Spleen (tissue), 7 donors: ENCODE measurements at regions not wholly inside any gene's neighbourhood (a gene's known extent, or its start where the extent isn't known, plus 50 kb on each side); places are given as distances from the start of the nearest gene placed in this dataset.

ENCODE experiments used
- POLR2A ChIP-seq, 3 donors: fragments of 450-650 bp; IDR thresholded peaks; one replicate each; pipeline ENCODE4 v1.5.1; 2017; ENCODE audit warnings: antibody characterized with exemption in 3 of 3, mild to moderate bottlenecking in 1 of 3
- TF ChIP-seq, protein P1 (sequence below), 11 experiments: fragments of 200-600 bp in 7 of 11; fragments of 450-650 bp in 4 of 11; sonication (generic) in 4 of 11; IDR thresholded peaks in 8 of 11; conservative IDR thresholded peaks in 3 of 11; 1 replicate in 7 of 11; 2 replicates in 4 of 11; pipeline versions ENCODE4 v1.4.0 to v1.8.0; 2016 to 2021; ENCODE audit warnings: antibody characterized with exemption in 11 of 11, inconsistent platforms in 4 of 11, mild to moderate bottlenecking in 1 of 11
- donor health status: DM: no; HTN: no; CAD: no; lungs with moderate emphysema.
- donor health status: DM: no; HTN: no; CAD: no.
- donor health status: DM: no; HTN: no; CAD: no.

DNA sequence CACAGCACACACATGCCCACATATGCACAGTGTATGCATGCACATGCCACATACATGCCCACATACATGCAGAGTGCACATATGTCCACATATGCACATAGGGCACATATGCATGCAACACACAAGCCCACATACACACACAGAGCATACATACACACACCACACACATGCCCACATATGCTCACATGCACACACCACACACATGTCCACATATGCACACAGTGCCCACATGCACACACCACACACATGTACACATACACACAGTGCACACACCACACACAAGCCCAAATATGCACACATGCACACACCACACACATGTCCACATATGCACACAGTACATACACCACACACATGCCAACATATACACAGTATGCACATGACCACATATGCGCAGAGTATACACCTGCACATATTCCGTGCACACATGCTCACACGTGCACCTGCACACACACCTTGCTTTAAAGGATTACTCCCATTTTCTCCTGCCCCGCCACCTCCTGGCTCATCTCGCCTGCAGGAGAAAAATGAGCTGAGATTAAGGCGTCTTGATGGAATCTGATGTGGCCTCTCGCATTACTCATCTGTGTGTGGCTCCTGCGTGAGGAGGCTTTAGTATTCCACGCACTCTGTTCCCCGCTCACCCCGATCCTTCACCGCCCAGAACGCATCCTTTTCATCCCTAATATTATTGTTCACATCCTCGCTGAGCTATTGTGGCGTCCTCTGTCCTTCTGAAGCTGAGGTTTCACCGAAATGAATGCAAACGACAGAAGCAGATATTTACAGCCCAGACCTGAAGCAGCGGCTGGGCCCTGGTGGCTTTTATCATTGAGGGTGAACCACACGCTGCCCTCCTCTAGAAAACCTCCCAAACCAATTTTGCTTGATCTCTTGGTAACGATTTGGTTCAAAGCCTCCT lies 182.7 kb downstream of the OLFM1 start:
- no peak for TF ChIP-seq POLR2A (IDR thresholded peaks at IDR 0.05)
- TF ChIP-seq, protein P1, sequence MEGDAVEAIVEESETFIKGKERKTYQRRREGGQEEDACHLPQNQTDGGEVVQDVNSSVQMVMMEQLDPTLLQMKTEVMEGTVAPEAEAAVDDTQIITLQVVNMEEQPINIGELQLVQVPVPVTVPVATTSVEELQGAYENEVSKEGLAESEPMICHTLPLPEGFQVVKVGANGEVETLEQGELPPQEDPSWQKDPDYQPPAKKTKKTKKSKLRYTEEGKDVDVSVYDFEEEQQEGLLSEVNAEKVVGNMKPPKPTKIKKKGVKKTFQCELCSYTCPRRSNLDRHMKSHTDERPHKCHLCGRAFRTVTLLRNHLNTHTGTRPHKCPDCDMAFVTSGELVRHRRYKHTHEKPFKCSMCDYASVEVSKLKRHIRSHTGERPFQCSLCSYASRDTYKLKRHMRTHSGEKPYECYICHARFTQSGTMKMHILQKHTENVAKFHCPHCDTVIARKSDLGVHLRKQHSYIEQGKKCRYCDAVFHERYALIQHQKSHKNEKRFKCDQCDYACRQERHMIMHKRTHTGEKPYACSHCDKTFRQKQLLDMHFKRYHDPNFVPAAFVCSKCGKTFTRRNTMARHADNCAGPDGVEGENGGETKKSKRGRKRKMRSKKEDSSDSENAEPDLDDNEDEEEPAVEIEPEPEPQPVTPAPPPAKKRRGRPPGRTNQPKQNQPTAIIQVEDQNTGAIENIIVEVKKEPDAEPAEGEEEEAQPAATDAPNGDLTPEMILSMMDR (IDR thresholded peaks at IDR 0.05 in 8 of 11, conservative IDR thresholded peaks at IDR 0.05 in 3 of 11) = no peak
